Aorta (tissue), 5 donors: ENCODE measurements at regions not wholly inside any gene's neighbourhood (a gene's known extent, or its start where the extent isn't known, plus 50 kb on each side); places are given as distances from the start of the nearest gene placed in this dataset.

ENCODE experiments used
- ATAC-seq: fragments of 200-7000 bp; cut with Tn5 transposase; one replicate; pipeline ENCODE4 v1.9.1; 2022; ENCODE audit warnings: moderate library complexity; ENCODE audit not compliant: low FRiP score
- DNase-seq, 2 donors: peaks; one replicate each; pipeline ENCODE4 v3.0.0-alpha.2; 2020
- H3K27ac ChIP-seq, 2 donors: one replicate each; pipeline ENCODE4 v1.5.1; 2013; ENCODE audit warnings: low read length in 2 of 2, mild to moderate bottlenecking in 2 of 2, moderate library complexity in 2 of 2, control low read depth in 1 of 2, inconsistent platforms in 1 of 2, low read depth in 1 of 2
- H3K27me3 ChIP-seq, 2 donors: one replicate each; pipeline ENCODE4 v1.6.1; 2013; ENCODE audit warnings: control low read depth in 1 of 2, low read length in 1 of 2, mild to moderate bottlenecking in 1 of 2, moderate library complexity in 1 of 2; ENCODE audit not compliant: insufficient read depth in 2 of 2, control insufficient read depth in 1 of 2
- H3K36me3 ChIP-seq, 2 donors: one replicate each; pipeline ENCODE4 v1.6.1; 2013; ENCODE audit warnings: control low read depth in 1 of 2, low read length in 1 of 2, mild to moderate bottlenecking in 1 of 2; ENCODE audit not compliant: insufficient read depth in 2 of 2, control insufficient read depth in 1 of 2
- H3K4me1 ChIP-seq, 2 donors: one replicate each; pipeline ENCODE4 v1.6.1; 2013; ENCODE audit warnings: low read length in 2 of 2, control low read depth in 1 of 2, mild to moderate bottlenecking in 1 of 2, moderate library complexity in 1 of 2; ENCODE audit not compliant: insufficient read depth in 2 of 2, control insufficient read depth in 1 of 2
- H3K4me3 ChIP-seq, 2 donors: one replicate each; pipeline ENCODE4 v1.5.1; 2013; ENCODE audit warnings: low read length in 2 of 2, control low read depth in 1 of 2, mild to moderate bottlenecking in 1 of 2
- H3K9me3 ChIP-seq: one replicate; pipeline ENCODE4 v1.6.1; 2013; ENCODE audit warnings: mild to moderate bottlenecking, low read length; ENCODE audit not compliant: control insufficient read depth
- WGBS, 2 donors: extraction: QIAGEN DNeasy Blood & Tissue Kit; methylation state at CpG; one replicate each; pipeline ENCODE4 v1.1.7; 2013; 5-methylcytosine and 5-hydroxymethylcytosine counted together
- intact Hi-C, 2 donors: fragments of 100-400 bp; cut with DNase I; formaldehyde crosslinking; loops; one replicate each; pipeline versions ENCODE4 v1.14.2 to v1.15.0; 2022
- donor health status: healthy with polysubstance abuse.
- donor health status: Bipolar disorder and iron deficiency.
- donor health status: DM: no; HTN: no; CAD: no.
- donor health status: DM: no; HTN: no; CAD: no.
- donor health status: DM: yes; HTN: yes; CAD: no.

- WGBS, 2 donors = 4% methylated on average over 6 of the region's 6 CpGs
- Histone ChIP-seq H3K4me3 (no peak overlapping the region), H3K4me1 (peaks cover 0 to 4% of the 10 kb centered on the region in 2 donors), H3K27me3 (no peaks in the 10 kb centered on the region), H3K36me3 (no peaks in the 10 kb centered on the region), H3K27ac (no peak overlapping the region), H3K9me3 (no peaks in the 10 kb centered on the region)
- DNase-seq (no peak), ATAC-seq (peak; percentile 44)
- intact Hi-C loops = no loop called here
Observed at GRCh38 chr4:54930226-54930625, 195.2 kb downstream of the KDR start.

- Histone ChIP-seq H3K27ac (no peak overlapping the region), H3K9me3 (no peaks in the 10 kb centered on the region), H3K27me3 (no peaks in the 10 kb centered on the region), H3K4me3 (no peak overlapping the region), H3K4me1 (peaks cover 0 to 4% of the 10 kb centered on the region in 2 donors), H3K36me3 (no peaks in the 10 kb centered on the region)
- intact Hi-C loops = no loop called here
- ATAC-seq = no peak
- no peak for DNase-seq
- WGBS, 2 donors = 40 to 52% methylated on average over 4 of the region's 4 CpGs
Observed at GRCh38 chr4:54929459-54929858, 195.9 kb downstream of the KDR start.

GRCh38 chr4:54924891-54925290 is 200.5 kb downstream of the KDR start:
- no peak for DNase-seq
- ATAC-seq = no peak
- intact Hi-C loops = no loop called here
- H3K36me3 ChIP-seq = no peaks in the 10 kb centered on the region
- H3K27ac ChIP-seq = no peak overlapping the region
- peaks cover 0 to 4% of the 10 kb centered on the region in 2 donors for H3K4me1 ChIP-seq
- H3K9me3 ChIP-seq = no peaks in the 10 kb centered on the region
- no peak overlapping the region for H3K4me3 ChIP-seq
- H3K27me3 ChIP-seq = no peaks in the 10 kb centered on the region

- DNase-seq = no peak
- Histone ChIP-seq H3K27ac (no peak overlapping the region), H3K9me3 (no peaks in the 10 kb centered on the region), H3K36me3 (no peaks in the 10 kb centered on the region), H3K4me3 (no peak overlapping the region), H3K27me3 (no peaks in the 10 kb centered on the region), H3K4me1 (peaks cover 3 to 8% of the 10 kb centered on the region in 2 donors)
- WGBS, 2 donors = 74 to 75% methylated on average over 2 of the region's 2 CpGs
- intact Hi-C loops = no loop called here
- ATAC-seq = no peak
Observed at GRCh38 chr4:54915276-54915675, 210.1 kb downstream of the KDR start.

- Histone ChIP-seq H3K36me3 (no peaks in the 10 kb centered on the region), H3K27me3 (no peaks in the 10 kb centered on the region), H3K9me3 (no peaks in the 10 kb centered on the region), H3K27ac (no peak overlapping the region), H3K4me1 (peaks cover 3 to 8% of the 10 kb centered on the region in 2 donors), H3K4me3 (no peak overlapping the region)
- no peak for ATAC-seq
- DNase-seq = no peak
- 75 to 80% methylated on average over 2 of the region's 2 CpGs for WGBS, 2 donors
- intact Hi-C loops = no loop called here
Observed at GRCh38 chr4:54914781-54915180, 210.6 kb downstream of the KDR start.

GRCh38 chr4:54913751-54914526 is 211.5 kb downstream of the KDR start:
- Histone ChIP-seq H3K27me3 (no peaks in the 10 kb centered on the region), H3K9me3 (no peaks in the 10 kb centered on the region), H3K36me3 (no peaks in the 10 kb centered on the region), H3K27ac (no peak overlapping the region), H3K4me3 (no peak overlapping the region), H3K4me1 (peaks cover 3 to 8% of the 10 kb centered on the region in 2 donors)
- 53 to 54% methylated on average over 8 of the region's 8 CpGs for WGBS, 2 donors
- DNase-seq = no peak
- peak; percentile 30 for ATAC-seq
- intact Hi-C loops = no loop called here

- Histone ChIP-seq H3K4me3 (no peak overlapping the region), H3K36me3 (no peaks in the 10 kb centered on the region), H3K9me3 (no peaks in the 10 kb centered on the region), H3K27me3 (no peaks in the 10 kb centered on the region), H3K4me1 (peaks cover 3 to 8% of the 10 kb centered on the region in 2 donors), H3K27ac (no peak overlapping the region)
- no peak for DNase-seq
- 94 to 95% methylated on average over 3 of the region's 3 CpGs for WGBS, 2 donors
- no peak for ATAC-seq
- intact Hi-C loops = no loop called here
Observed at GRCh38 chr4:54912155-54912554, 213.2 kb downstream of the KDR start.

- Histone ChIP-seq H3K9me3 (no peaks in the 10 kb centered on the region), H3K36me3 (no peaks in the 10 kb centered on the region), H3K4me3 (no peak overlapping the region), H3K4me1 (peaks cover 3 to 8% of the 10 kb centered on the region in 2 donors), H3K27ac (no peak overlapping the region), H3K27me3 (no peaks in the 10 kb centered on the region)
- 90 to 96% methylated on average over 2 of the region's 2 CpGs for WGBS, 2 donors
- DNase-seq = no peak
- ATAC-seq = no peak
- intact Hi-C loops = no loop called here
Observed at GRCh38 chr4:54909961-54910360, 215.4 kb downstream of the KDR start.

- no peak overlapping the region for H3K27ac ChIP-seq
- H3K4me1 ChIP-seq = peaks cover 2 to 3% of the 10 kb centered on the region in 2 donors
- DNase-seq (no peak), ATAC-seq (no peak)
- H3K27me3 ChIP-seq = no peaks in the 10 kb centered on the region
- 65 to 72% methylated on average over 3 of the region's 3 CpGs for WGBS, 2 donors
- no peaks in the 10 kb centered on the region for H3K9me3 ChIP-seq
- no peak overlapping the region for H3K4me3 ChIP-seq
- intact Hi-C loops = no loop called here
- H3K36me3 ChIP-seq = no peaks in the 10 kb centered on the region
Observed at GRCh38 chr4:54908763-54909162, 216.6 kb downstream of the KDR start.
